GM13976 (cell line): ENCODE measurements at regions not wholly inside any gene's neighbourhood (a gene's known extent, or its start where the extent isn't known, plus 50 kb on each side); places are given as distances from the start of the nearest gene placed in this dataset.

Experiments
- DNase-seq: peaks from one replicate; pipeline ENCODE4 v3.0.0; 2012; ENCODE audit warnings: low spot score
- in situ Hi-C: fragments of 300-500 bp; cut with MboI; formaldehyde crosslinking; loops from one replicate; pipeline ENCODE4 v1.12.0; 2022; ENCODE audit warnings: low sequenced_read_pairs, mixed read lengths, inconsistent platforms; ENCODE audit not compliant: unreplicated experiment
- TF ChIP-seq, protein P1 (sequence below): IDR thresholded peaks from 2 replicates; pipeline ENCODE4 v1.5.1; 2012; ENCODE audit warnings: borderline replicate concordance, mild to moderate bottlenecking; ENCODE audit not compliant: insufficient read depth; ENCODE audit errors: extremely low read depth, missing control alignments, control extremely low read depth

- TF ChIP-seq, protein P1, sequence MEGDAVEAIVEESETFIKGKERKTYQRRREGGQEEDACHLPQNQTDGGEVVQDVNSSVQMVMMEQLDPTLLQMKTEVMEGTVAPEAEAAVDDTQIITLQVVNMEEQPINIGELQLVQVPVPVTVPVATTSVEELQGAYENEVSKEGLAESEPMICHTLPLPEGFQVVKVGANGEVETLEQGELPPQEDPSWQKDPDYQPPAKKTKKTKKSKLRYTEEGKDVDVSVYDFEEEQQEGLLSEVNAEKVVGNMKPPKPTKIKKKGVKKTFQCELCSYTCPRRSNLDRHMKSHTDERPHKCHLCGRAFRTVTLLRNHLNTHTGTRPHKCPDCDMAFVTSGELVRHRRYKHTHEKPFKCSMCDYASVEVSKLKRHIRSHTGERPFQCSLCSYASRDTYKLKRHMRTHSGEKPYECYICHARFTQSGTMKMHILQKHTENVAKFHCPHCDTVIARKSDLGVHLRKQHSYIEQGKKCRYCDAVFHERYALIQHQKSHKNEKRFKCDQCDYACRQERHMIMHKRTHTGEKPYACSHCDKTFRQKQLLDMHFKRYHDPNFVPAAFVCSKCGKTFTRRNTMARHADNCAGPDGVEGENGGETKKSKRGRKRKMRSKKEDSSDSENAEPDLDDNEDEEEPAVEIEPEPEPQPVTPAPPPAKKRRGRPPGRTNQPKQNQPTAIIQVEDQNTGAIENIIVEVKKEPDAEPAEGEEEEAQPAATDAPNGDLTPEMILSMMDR: no peak
- in situ Hi-C loops: no loop called here
- DNase-seq: no peak
Observed at GRCh38 chr11:121699801-121700200, 247.0 kb upstream of the SORL1-AS1 start.

- TF ChIP-seq, protein P1: no peak
- DNase-seq: no peak
- in situ Hi-C loops: no loop called here
Observed at GRCh38 chr11:121696931-121697670, 244.3 kb upstream of the SORL1-AS1 start.

- TF ChIP-seq, protein P1: no peak
- in situ Hi-C loops: no loop called here
- DNase-seq: no peak
Observed at GRCh38 chr11:121696177-121696871, 243.6 kb upstream of the SORL1-AS1 start.

- no peak for DNase-seq
- TF ChIP-seq, protein P1: no peak
- in situ Hi-C loops: no loop called here
Observed at GRCh38 chr11:121692236-121692635, 239.5 kb upstream of the SORL1-AS1 start.

- in situ Hi-C loops: no loop called here
- no peak for DNase-seq
Observed at GRCh38 chr11:121688860-121689614, 236.3 kb upstream of the SORL1-AS1 start.

GRCh38 chr11:121688055-121688491 lies 235.3 kb upstream of the SORL1-AS1 start:
- no peak for DNase-seq
- TF ChIP-seq, protein P1: no peak
- in situ Hi-C loops: no loop called here

More at GRCh38 chr11:121688860-121689614, 236.3 kb upstream of the SORL1-AS1 start:
- TF ChIP-seq, protein P1: no peak
